Renal cortex interstitium (tissue), 11 donors: ENCODE measurements at regions not wholly inside any gene's neighbourhood (a gene's known extent, or its start where the extent isn't known, plus 50 kb on each side); places are given as distances from the start of the nearest gene placed in this dataset.
"Not testable (repeated sequence)": the region's sequence is repeated elsewhere in the genome, so short reads cannot be mapped to it uniquely, and the experiment has no call there.

Source experiments
- DNase-seq, 11 donors: peaks; one replicate each; pipeline ENCODE4 v3.0.0-alpha.2; 2013; ENCODE audit warnings: low read depth in 9 of 11, low spot score in 4 of 11; ENCODE audit errors: extremely low read depth in 1 of 11

- DNase-seq = not testable (repeated sequence)
These were observed 224.6 kb upstream of the TBL1Y start for GRCh38 chrY:6685783-6686389.

GRCh38 chrY:6701558-6702161 is 208.8 kb upstream of the TBL1Y start:
- DNase-seq = not testable (repeated sequence)

GRCh38 chrY:6721443-6721842 is 189.1 kb upstream of the TBL1Y start:
- DNase-seq = not testable (repeated sequence)

GRCh38 chrY:6747210-6747609 is 163.3 kb upstream of the TBL1Y start:
- DNase-seq = not testable (repeated sequence)

GRCh38 chrY:6782334-6782733 is 128.2 kb upstream of the TBL1Y start:
- no peak for DNase-seq

GRCh38 chrY:6786960-6787359 is 123.5 kb upstream of the TBL1Y start:
- DNase-seq = no peak

- peak in 1 of 11 donors; percentile 5 for DNase-seq
These were observed 98.9 kb upstream of the TBL1Y start for GRCh38 chrY:6811633-6812032.
